HepG2 (cell line): ENCODE measurements at regions not wholly inside any gene's neighbourhood (a gene's known extent, or its start where the extent isn't known, plus 50 kb on each side); places are given as distances from the start of the nearest gene placed in this dataset.

Source experiments
- ATAC-seq: fragments of 200-7000 bp; cut with Tn5 transposase; 3 replicates; pipeline ENCODE4 v1.9.1; 2020; ENCODE audit warnings: mild to moderate bottlenecking, moderate library complexity
- BruUV-seq: library from RNA; stranded (reverse); fragments of 400-500 nt; replicated peaks from 2 replicates; lab custom pipeline; 2021; lab: Mats Ljungman, UMichigan
- CTCF ChIA-PET: fragments of 300-600 bp; formaldehyde crosslinking; extraction: SDS; loops from one replicate; lab custom pipeline; 2021; ENCODE audit warnings: low total read pairs, inconsistent platforms, low intra/inter-chr PET ratio; lab: Yijun Ruan, JAX
- POLR2A ChIA-PET: fragments of 350-600 bp; sonication (Branson Sonifier 250); formaldehyde crosslinking; loops from one replicate; lab custom pipeline; 2020; ENCODE audit warnings: antibody characterized with exemption, inconsistent platforms; lab: Yijun Ruan, JAX
- DNase-seq: peaks from one replicate; pipeline ENCODE4 v3.0.0-alpha.2; 2015; ENCODE audit warnings: low spot score
- FAIRE-seq: peaks from 3 replicates; lab custom pipeline; 2011; peaks lifted over from hg19 to GRCh38; lab: Jason Lieb, UNC
- H2AFZ ChIP-seq: one replicate; pipeline ENCODE4 v1.6.1; 2011; ENCODE audit warnings: low read length, inconsistent platforms
- H3K27ac ChIP-seq: fragments of 300-600 bp; 3 replicates; pipeline ENCODE4 v1.8.0; 2011; ENCODE audit warnings: mixed run types, mild to moderate bottlenecking, mixed read lengths, low read length, inconsistent platforms; ENCODE audit not compliant: insufficient read depth; ENCODE audit errors: extremely low read length
- H3K27me3 ChIP-seq, 2 experiments: fragments of 200-600 bp in 1 of 2; 2 replicates in 1 of 2; 3 replicates in 1 of 2; pipeline versions ENCODE4 v1.6.0 to v1.8.0; 2011; ENCODE audit warnings: low read length in 2 of 2, mild to moderate bottlenecking in 2 of 2, moderate library complexity in 2 of 2, inconsistent platforms in 1 of 2; ENCODE audit not compliant: insufficient read depth in 2 of 2, control insufficient read depth in 1 of 2
- H3K36me3 ChIP-seq, 2 experiments: fragments of 200-600 bp in 1 of 2; replicated peaks in 1 of 2; 2 replicates in 1 of 2; 3 replicates in 1 of 2; pipeline versions ENCODE4 v1.5.1 to v1.8.0; 2011; ENCODE audit warnings: low read length in 2 of 2, inconsistent platforms in 1 of 2; ENCODE audit not compliant: insufficient read depth in 2 of 2, control insufficient read depth in 1 of 2
- H3K4me1 ChIP-seq: 2 replicates; pipeline ENCODE4 v1.5.1; 2012; ENCODE audit warnings: low read length, inconsistent platforms; ENCODE audit not compliant: insufficient read depth
- H3K4me2 ChIP-seq: 2 replicates; pipeline ENCODE4 v1.6.0; 2011; ENCODE audit warnings: low read depth, low read length, inconsistent platforms
- H3K4me3 ChIP-seq, 3 experiments: fragments of 200-600 bp in 1 of 3; sonication (generic), shearing (Covaris generic) in 1 of 3; replicated peaks in 1 of 3; 2 replicates each; pipeline ENCODE4 v1.5.1; 2011 to 2016; ENCODE audit warnings: low read length in 3 of 3, inconsistent platforms in 2 of 3, low read depth in 2 of 3, mild to moderate bottlenecking in 2 of 3, control low read depth in 1 of 3, mixed read lengths in 1 of 3; ENCODE audit not compliant: insufficient read depth in 1 of 3
- H3K79me2 ChIP-seq: one replicate; pipeline ENCODE4 v1.6.1; 2011; ENCODE audit warnings: low read length, inconsistent platforms; ENCODE audit not compliant: insufficient read depth
- H3K9ac ChIP-seq: 2 replicates; pipeline ENCODE4 v1.6.0; 2011; ENCODE audit warnings: mild to moderate bottlenecking, low read depth, low read length, inconsistent platforms; ENCODE audit not compliant: insufficient read depth
- H3K9me3 ChIP-seq: 2 replicates; pipeline ENCODE4 v1.5.1; 2012; ENCODE audit warnings: mild to moderate bottlenecking, low read length
- H4K20me1 ChIP-seq: 2 replicates; pipeline ENCODE4 v1.6.0; 2011; ENCODE audit warnings: inconsistent platforms, mild to moderate bottlenecking, low read length, moderate library complexity; ENCODE audit not compliant: insufficient read depth
- CEBPG ChIP-seq: IDR thresholded peaks from 2 replicates; pipeline ENCODE4 v1.6.1; 2016
- HNF1B ChIP-seq: sonication (generic); formaldehyde crosslinking; IDR thresholded peaks from 2 replicates; pipeline ENCODE4 v1.5.1; 2020; ENCODE audit warnings: mild to moderate bottlenecking, moderate library complexity, missing genetic modification reagents
- LCORL ChIP-seq, 2 experiments: fragments of 450-650 bp in 1 of 2; sonication (generic) in 1 of 2; formaldehyde crosslinking in 1 of 2; IDR thresholded peaks; 2 replicates each; pipeline versions ENCODE4 v1.5.0 to v1.6.1; 2017 to 2020; ENCODE audit warnings: antibody characterized with exemption in 1 of 2, missing genetic modification reagents in 1 of 2
- MAF1 ChIP-seq: sonication (generic); formaldehyde crosslinking; IDR thresholded peaks from 2 replicates; pipeline ENCODE4 v1.5.0; 2020; ENCODE audit warnings: missing genetic modification reagents, borderline replicate concordance
- MEIS2 ChIP-seq: sonication (generic); formaldehyde crosslinking; IDR thresholded peaks from 2 replicates; pipeline ENCODE4 v1.9.0; 2021; ENCODE audit warnings: mild to moderate bottlenecking, missing genetic modification reagents
- MXD4 ChIP-seq: IDR thresholded peaks from 2 replicates; pipeline ENCODE4 v1.6.1; 2016; ENCODE audit warnings: mild to moderate bottlenecking, missing biosample characterization, missing genetic modification reagents
- SCMH1 ChIP-seq: sonication (generic); formaldehyde crosslinking; IDR thresholded peaks from 2 replicates; pipeline ENCODE4 v1.9.0; 2021; ENCODE audit warnings: missing genetic modification reagents, mild to moderate bottlenecking, borderline replicate concordance
- SOX13 ChIP-seq, 3 experiments: fragments of 450-650 bp in 1 of 3; sonication (generic) in 1 of 3; formaldehyde crosslinking in 1 of 3; IDR thresholded peaks in 2 of 3; conservative IDR thresholded peaks in 1 of 3; 2 replicates each; pipeline versions ENCODE4 v1.5.0 to v1.6.1; 2016 to 2020; ENCODE audit warnings: antibody characterized with exemption in 1 of 3, mild to moderate bottlenecking in 1 of 3, missing compliant biosample characterization in 1 of 3, missing genetic modification reagents in 1 of 3, moderate library complexity in 1 of 3
- STAT5B ChIP-seq: sonication (generic); formaldehyde crosslinking; IDR thresholded peaks from 2 replicates; pipeline ENCODE4 v1.4.0; 2020; ENCODE audit warnings: missing genetic modification reagents
- TCF7L2 ChIP-seq: IDR thresholded peaks from 2 replicates; pipeline ENCODE4 v1.6.1; 2011; ENCODE audit warnings: mild to moderate bottlenecking, low read depth, low read length, moderate library complexity
- ZFP36L1 ChIP-seq: sonication (generic); formaldehyde crosslinking; IDR thresholded peaks from 2 replicates; pipeline ENCODE4 v1.8.0; 2022; ENCODE audit warnings: mild to moderate bottlenecking, missing genetic modification reagents, moderate library complexity
- ZFP82 ChIP-seq: sonication (generic); formaldehyde crosslinking; IDR thresholded peaks from 2 replicates; pipeline ENCODE4 v1.5.1; 2020; ENCODE audit warnings: mild to moderate bottlenecking, missing genetic modification reagents, borderline replicate concordance
- ZNF550 ChIP-seq: sonication (generic); formaldehyde crosslinking; IDR thresholded peaks from 2 replicates; pipeline ENCODE4 v1.4.0; 2020; ENCODE audit warnings: mild to moderate bottlenecking, missing genetic modification reagents, borderline replicate concordance
- ZNF556 ChIP-seq: sonication (generic); formaldehyde crosslinking; IDR thresholded peaks from 2 replicates; pipeline ENCODE4 v1.4.0; 2020; ENCODE audit warnings: mild to moderate bottlenecking, missing genetic modification reagents, borderline replicate concordance
- ZNF557 ChIP-seq: sonication (generic); formaldehyde crosslinking; IDR thresholded peaks from 2 replicates; pipeline ENCODE4 v1.4.0; 2020; ENCODE audit warnings: missing genetic modification reagents
- ZNF670 ChIP-seq: sonication (generic); formaldehyde crosslinking; IDR thresholded peaks from 2 replicates; pipeline ENCODE4 v1.8.0; 2022; ENCODE audit warnings: mild to moderate bottlenecking, missing genetic modification reagents, borderline replicate concordance
- ZNF747 ChIP-seq: sonication (generic); formaldehyde crosslinking; IDR thresholded peaks from 2 replicates; pipeline ENCODE4 v1.8.1; 2023; ENCODE audit warnings: missing genetic modification reagents, mild to moderate bottlenecking, borderline replicate concordance
- in situ Hi-C: cut with HindIII; loops from 2 replicates; pipeline ENCODE4 v1.10.0; 2017; ENCODE audit warnings: low pct_unique_long_range_greater_than_20kb; ENCODE audit not compliant: extremely low pct_ligation_motif_present
- intact Hi-C: fragments of 100-400 bp; cut with micrococcal nuclease; formaldehyde crosslinking; loops from one replicate; pipeline ENCODE4 v1.10.0; 2022; ENCODE audit not compliant: unreplicated experiment
- TF ChIP-seq, protein P1 (sequence below): sonication (generic); formaldehyde crosslinking; IDR thresholded peaks from 2 replicates; pipeline ENCODE4 v1.5.1; 2020; ENCODE audit warnings: mild to moderate bottlenecking, missing genetic modification reagents, moderate library complexity
- TF ChIP-seq, protein P2 (sequence below): sonication (generic); formaldehyde crosslinking; IDR thresholded peaks from 2 replicates; pipeline ENCODE4 v1.4.0; 2020; ENCODE audit warnings: missing genetic modification reagents, low read depth, mild to moderate bottlenecking, borderline replicate concordance

DNA sequence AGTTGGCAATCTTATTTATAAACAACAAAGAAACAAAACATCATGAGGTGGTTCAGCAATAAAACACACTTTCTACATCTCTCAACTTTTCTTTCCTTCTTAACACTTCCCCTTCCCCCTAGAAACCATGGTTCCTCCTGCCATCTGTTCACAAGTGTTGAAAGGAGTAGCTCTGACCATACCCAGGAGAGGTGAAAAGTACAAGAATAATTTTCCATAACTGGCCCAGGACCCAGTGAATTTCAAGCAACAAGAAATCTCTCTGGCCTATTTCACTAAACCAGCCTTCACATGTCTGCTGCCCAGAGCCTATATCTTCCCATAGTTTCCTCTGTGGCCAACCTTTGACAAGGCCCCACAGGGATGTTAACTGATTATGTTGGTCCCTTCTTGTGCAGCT, 98.2 kb upstream of the CEP126 start:
- ChIA-PET POLR2A (no interaction called here), CTCF (no interaction called here)
- Histone ChIP-seq H3K4me3 (no peak overlapping the region), H3K9me3 (no peaks in the 10 kb centered on the region), H3K9ac (no peak overlapping the region), H2AFZ (no peak overlapping the region), H3K27me3 (no peaks in the 10 kb centered on the region; a peak in 1 of 5 replicates), H3K79me2 (no peaks in the 10 kb centered on the region), H3K4me2 (no peak overlapping the region), H4K20me1 (no peaks in the 10 kb centered on the region), H3K4me1 (no peaks in the 10 kb centered on the region), H3K27ac (no peak overlapping the region), H3K36me3 (no peaks in the 10 kb centered on the region)
- FAIRE-seq, result no peak
- in situ Hi-C loops, result no loop called here
- intact Hi-C loops, result no loop called here
- TF ChIP-seq TCF7L2, result no peak
- no peak for TF ChIP-seq SCMH1 (CRISPR knock-in tag)
- TF ChIP-seq ZNF747, result no peak
- TF ChIP-seq STAT5B (CRISPR knock-in tag), result no peak
- no peak for TF ChIP-seq SOX13 (IDR thresholded peaks at IDR 0.05)
- no peak for TF ChIP-seq SOX13 (CRISPR knock-in tag; conservative IDR thresholded peaks at IDR 0.05 in 1 of 2, IDR thresholded peaks at IDR 0.05 in 1 of 2)
- TF ChIP-seq, protein P1, sequence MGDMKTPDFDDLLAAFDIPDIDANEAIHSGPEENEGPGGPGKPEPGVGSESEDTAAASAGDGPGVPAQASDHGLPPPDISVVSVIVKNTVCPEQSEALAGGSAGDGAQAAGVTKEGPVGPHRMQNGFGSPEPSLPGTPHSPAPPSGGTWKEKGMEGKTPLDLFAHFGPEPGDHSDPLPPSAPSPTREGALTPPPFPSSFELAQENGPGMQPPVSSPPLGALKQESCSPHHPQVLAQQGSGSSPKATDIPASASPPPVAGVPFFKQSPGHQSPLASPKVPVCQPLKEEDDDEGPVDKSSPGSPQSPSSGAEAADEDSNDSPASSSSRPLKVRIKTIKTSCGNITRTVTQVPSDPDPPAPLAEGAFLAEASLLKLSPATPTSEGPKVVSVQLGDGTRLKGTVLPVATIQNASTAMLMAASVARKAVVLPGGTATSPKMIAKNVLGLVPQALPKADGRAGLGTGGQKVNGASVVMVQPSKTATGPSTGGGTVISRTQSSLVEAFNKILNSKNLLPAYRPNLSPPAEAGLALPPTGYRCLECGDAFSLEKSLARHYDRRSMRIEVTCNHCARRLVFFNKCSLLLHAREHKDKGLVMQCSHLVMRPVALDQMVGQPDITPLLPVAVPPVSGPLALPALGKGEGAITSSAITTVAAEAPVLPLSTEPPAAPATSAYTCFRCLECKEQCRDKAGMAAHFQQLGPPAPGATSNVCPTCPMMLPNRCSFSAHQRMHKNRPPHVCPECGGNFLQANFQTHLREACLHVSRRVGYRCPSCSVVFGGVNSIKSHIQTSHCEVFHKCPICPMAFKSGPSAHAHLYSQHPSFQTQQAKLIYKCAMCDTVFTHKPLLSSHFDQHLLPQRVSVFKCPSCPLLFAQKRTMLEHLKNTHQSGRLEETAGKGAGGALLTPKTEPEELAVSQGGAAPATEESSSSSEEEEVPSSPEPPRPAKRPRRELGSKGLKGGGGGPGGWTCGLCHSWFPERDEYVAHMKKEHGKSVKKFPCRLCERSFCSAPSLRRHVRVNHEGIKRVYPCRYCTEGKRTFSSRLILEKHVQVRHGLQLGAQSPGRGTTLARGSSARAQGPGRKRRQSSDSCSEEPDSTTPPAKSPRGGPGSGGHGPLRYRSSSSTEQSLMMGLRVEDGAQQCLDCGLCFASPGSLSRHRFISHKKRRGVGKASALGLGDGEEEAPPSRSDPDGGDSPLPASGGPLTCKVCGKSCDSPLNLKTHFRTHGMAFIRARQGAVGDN, result no peak
- no peak for TF ChIP-seq CEBPG (CRISPR knock-in tag)
- no peak for TF ChIP-seq LCORL (IDR thresholded peaks at IDR 0.05)
- TF ChIP-seq LCORL (CRISPR knock-in tag; IDR thresholded peaks at IDR 0.05), result no peak
- TF ChIP-seq HNF1B (CRISPR knock-in tag), result no peak
- no peak for TF ChIP-seq ZNF557 (CRISPR knock-in tag)
- TF ChIP-seq ZNF550, result no peak
- TF ChIP-seq ZNF556 (CRISPR knock-in tag), result no peak
- TF ChIP-seq ZFP82 (CRISPR knock-in tag), result no peak
- TF ChIP-seq, protein P2, sequence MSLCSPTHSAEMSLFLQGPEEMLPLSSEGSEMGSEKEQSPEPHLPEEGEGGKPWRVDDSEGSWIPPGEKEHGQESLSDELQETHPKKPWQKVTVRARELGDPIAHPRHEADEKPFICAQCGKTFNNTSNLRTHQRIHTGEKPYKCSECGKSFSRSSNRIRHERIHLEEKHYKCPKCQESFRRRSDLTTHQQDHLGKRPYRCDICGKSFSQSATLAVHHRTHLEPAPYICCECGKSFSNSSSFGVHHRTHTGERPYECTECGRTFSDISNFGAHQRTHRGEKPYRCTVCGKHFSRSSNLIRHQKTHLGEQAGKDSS (CRISPR knock-in tag), result no peak
- TF ChIP-seq ZFP36L1, result no peak
- no peak for TF ChIP-seq MXD4
- TF ChIP-seq MEIS2 (CRISPR knock-in tag), result no peak
- no peak for TF ChIP-seq ZNF670 (CRISPR knock-in tag)
- TF ChIP-seq MAF1 (CRISPR knock-in tag), result no peak
- no peak for DNase-seq
- no TSS peak for BruUV-seq
- no peak for ATAC-seq
